ENCODE measurements at regions not wholly inside any gene's neighbourhood (a gene's known extent, or its start where the extent isn't known, plus 50 kb on each side); places are given as distances from the start of the nearest gene placed in this dataset.

- TF ChIP-seq CTCF (IDR thresholded peaks at IDR 0.05): no peak
- TF ChIP-seq POLR2A (IDR thresholded peaks at IDR 0.05): no peak
- no peak for TF ChIP-seq EP300 (IDR thresholded peaks at IDR 0.05)
- no peak for TF ChIP-seq POLR2AphosphoS5 (IDR thresholded peaks at IDR 0.05)
Measured at GRCh38 chr14:51592836-51593235, 58.9 kb upstream of the FRMD6 start.
